ENCODE measurements at regions not wholly inside any gene's neighbourhood (a gene's known extent, or its start where the extent isn't known, plus 50 kb on each side); places are given as distances from the start of the nearest gene placed in this dataset.

DNA sequence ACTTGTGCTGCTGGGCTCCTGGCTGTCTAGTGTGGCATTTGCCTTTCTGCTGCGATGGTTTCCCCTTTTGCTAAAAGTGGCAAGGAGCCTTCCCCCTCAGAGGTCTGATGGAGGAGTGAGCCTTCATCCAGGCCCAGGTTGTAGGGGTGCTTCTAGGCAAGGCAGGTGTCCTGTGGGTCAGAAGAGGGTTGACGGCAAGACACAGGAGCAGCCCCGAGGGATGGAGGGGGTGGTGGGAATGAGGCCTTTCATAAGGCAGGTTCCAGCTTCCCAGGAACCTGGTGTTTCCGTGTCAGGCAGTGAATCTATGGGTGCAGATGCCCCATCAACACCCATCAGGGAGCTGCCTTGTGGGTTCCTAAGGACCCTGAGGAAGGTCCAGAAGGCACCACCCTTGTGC lies 63.0 kb upstream of the TAMM41 start:
- no peak for TF ChIP-seq POLR2A (IDR thresholded peaks at IDR 0.05)
- TF ChIP-seq, protein P1, sequence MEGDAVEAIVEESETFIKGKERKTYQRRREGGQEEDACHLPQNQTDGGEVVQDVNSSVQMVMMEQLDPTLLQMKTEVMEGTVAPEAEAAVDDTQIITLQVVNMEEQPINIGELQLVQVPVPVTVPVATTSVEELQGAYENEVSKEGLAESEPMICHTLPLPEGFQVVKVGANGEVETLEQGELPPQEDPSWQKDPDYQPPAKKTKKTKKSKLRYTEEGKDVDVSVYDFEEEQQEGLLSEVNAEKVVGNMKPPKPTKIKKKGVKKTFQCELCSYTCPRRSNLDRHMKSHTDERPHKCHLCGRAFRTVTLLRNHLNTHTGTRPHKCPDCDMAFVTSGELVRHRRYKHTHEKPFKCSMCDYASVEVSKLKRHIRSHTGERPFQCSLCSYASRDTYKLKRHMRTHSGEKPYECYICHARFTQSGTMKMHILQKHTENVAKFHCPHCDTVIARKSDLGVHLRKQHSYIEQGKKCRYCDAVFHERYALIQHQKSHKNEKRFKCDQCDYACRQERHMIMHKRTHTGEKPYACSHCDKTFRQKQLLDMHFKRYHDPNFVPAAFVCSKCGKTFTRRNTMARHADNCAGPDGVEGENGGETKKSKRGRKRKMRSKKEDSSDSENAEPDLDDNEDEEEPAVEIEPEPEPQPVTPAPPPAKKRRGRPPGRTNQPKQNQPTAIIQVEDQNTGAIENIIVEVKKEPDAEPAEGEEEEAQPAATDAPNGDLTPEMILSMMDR (IDR thresholded peaks at IDR 0.05) = no peak
